Effector memory CD4-positive, alpha-beta T cell (primary cell): ENCODE measurements at regions not wholly inside any gene's neighbourhood (a gene's known extent, or its start where the extent isn't known, plus 50 kb on each side); places are given as distances from the start of the nearest gene placed in this dataset.

Source experiments
- DNase-seq, 3 donors: peaks; one replicate each; pipeline ENCODE4 v3.0.0-alpha.2; 2020
- H3K27ac ChIP-seq: 2 replicates; pipeline ENCODE4 v1.7.0; 2013; ENCODE audit warnings: mild to moderate bottlenecking, low read length, moderate library complexity; ENCODE audit not compliant: insufficient read depth, poor library complexity, severe bottlenecking
- H3K27me3 ChIP-seq: replicated peaks from 2 replicates; pipeline ENCODE4 v1.7.0; 2013; ENCODE audit warnings: mild to moderate bottlenecking, low read length; ENCODE audit not compliant: insufficient read depth, control insufficient read depth, poor library complexity, severe bottlenecking
- H3K36me3 ChIP-seq: 2 replicates; pipeline ENCODE4 v1.7.0; 2013; ENCODE audit warnings: mild to moderate bottlenecking, low read length, moderate library complexity; ENCODE audit not compliant: control insufficient read depth, insufficient read depth
- H3K4me1 ChIP-seq: 2 replicates; pipeline ENCODE4 v1.7.0; 2013; ENCODE audit warnings: low read length, mild to moderate bottlenecking; ENCODE audit not compliant: control insufficient read depth, insufficient read depth, poor library complexity, severe bottlenecking
- H3K4me3 ChIP-seq: 2 replicates; pipeline ENCODE4 v1.7.0; 2013; ENCODE audit warnings: low read length, low read depth, mild to moderate bottlenecking; ENCODE audit not compliant: insufficient read depth, poor library complexity, severe bottlenecking
- H3K9me3 ChIP-seq: 2 replicates; pipeline ENCODE4 v1.7.0; 2013; ENCODE audit warnings: mild to moderate bottlenecking, low read length, moderate library complexity; ENCODE audit not compliant: control insufficient read depth

DNA sequence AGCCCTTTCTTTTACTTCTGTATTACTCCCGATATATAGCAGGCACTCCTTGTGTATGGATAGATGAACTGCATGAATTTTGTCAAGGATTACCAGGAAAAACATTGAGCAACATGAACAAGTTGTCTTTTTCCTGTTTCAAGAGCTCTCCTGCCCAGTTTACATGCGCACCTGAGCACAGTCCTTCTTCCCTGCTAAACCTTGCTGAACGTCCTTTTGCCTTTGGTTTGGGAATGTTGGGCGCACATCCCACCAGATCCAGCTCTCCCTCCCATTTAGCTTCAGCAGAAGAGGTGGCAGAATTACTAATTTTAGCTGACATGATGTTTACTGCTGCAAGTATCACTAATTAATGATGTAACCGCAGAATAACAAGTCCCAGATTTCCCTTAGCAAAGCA lies 121.4 kb upstream of the TMCC3 start:
- H3K27me3 ChIP-seq: no peaks in the 10 kb centered on the region
- no peak for DNase-seq

DNA sequence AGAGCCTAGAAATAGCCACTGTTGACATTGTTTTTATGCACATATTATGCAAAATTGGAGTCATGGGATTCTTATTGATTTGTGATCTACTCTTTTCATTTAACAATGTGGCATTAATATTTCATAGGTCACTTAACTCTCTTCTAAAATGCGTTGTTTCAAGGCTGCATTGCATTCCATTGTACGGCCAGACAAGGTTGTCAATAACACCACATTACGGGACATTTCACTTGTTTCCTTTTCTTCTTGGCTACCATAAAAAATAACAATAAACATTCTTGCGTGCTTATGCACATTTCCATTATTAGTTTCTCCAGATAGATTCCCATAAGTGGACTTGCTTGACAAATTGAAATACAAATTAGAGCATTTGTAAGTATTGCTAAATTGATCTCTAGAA lies 120.8 kb upstream of the TMCC3 start:
- H3K9me3 ChIP-seq: no peaks in the 10 kb centered on the region
- no peaks in the 10 kb centered on the region for H3K4me1 ChIP-seq
- H3K27me3 ChIP-seq: no peaks in the 10 kb centered on the region
- no peak overlapping the region for H3K4me3 ChIP-seq
- no peak overlapping the region for H3K27ac ChIP-seq
- no peaks in the 10 kb centered on the region for H3K36me3 ChIP-seq
- no peak for DNase-seq

More for the DNA sequence above, 121.4 kb upstream of the TMCC3 start:
- no peak overlapping the region for H3K27ac ChIP-seq
- no peaks in the 10 kb centered on the region for H3K9me3 ChIP-seq
- no peaks in the 10 kb centered on the region for H3K36me3 ChIP-seq
- no peak overlapping the region for H3K4me3 ChIP-seq
- H3K4me1 ChIP-seq: no peaks in the 10 kb centered on the region

DNA sequence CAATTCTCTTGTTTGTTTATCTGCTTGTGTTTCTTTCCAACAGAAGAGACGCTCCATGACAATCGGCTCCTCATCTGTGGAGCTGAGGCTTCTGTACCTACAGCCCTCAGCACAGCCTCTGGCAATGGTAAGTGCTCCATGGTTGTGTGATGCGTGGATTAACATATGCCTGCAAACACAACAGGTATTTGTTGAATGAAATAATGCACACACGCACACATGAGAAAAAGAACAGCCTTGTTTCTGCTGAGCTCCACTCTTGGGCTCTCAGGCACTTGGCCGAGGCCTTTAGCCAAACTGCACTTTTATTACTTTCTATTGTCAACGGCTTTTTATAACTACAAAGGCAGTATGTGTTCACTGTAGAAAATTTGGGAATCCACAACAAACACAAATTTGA lies 120.4 kb upstream of the TMCC3 start:
- Histone ChIP-seq H3K27me3 (no peaks in the 10 kb centered on the region), H3K4me3 (no peak overlapping the region), H3K27ac (no peak overlapping the region), H3K4me1 (no peaks in the 10 kb centered on the region), H3K9me3 (no peaks in the 10 kb centered on the region), H3K36me3 (no peaks in the 10 kb centered on the region)
- DNase-seq: no peak

DNA sequence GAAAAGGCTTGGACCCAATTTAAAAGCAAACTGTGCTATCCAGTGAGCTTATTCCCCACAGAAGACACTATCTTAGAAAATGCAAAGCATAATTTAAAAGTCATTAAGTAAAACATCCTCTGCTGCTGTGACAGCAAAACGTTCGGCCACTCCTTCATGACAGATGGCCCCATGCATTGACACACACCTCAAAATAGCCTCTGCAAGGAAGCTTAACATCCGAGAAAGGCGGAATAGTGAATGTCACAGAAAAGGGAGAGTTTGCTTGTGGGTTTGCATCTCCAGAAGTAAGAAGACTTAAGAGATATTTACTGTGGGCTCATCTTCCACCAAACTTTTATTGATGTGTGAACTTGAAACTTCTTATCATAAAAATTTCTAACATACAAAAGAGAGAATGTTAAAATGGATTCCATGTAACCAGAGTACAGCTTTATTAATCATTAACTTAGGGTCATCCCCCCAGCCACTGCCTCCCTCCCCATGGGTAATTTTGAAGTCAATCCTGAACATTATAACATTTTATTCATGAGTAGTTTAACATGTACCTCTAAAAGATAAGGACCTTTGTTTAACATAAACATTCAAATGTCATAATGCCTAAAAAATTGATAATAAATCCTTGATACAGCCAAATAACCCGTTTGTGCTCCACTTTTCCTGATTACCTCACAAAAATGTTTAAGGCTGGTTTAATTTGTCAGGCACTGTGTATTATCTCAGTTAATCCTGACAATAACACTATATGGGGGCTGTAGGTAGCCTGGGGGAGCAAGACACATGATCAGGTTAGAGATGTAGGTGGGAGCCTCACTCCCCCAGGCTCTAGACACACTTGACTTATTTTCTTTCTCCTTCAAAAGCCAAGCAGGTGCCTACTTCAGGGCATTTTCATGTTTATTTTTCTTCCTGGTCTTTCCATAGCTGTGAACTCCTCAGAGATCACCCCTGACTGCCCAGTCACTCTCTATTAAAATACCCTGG lies 119.7 kb upstream of the TMCC3 start:
- no peak for DNase-seq
- Histone ChIP-seq H3K27me3 (no peaks in the 10 kb centered on the region), H3K36me3 (no peaks in the 10 kb centered on the region), H3K9me3 (no peaks in the 10 kb centered on the region), H3K27ac (no peak overlapping the region), H3K4me1 (no peaks in the 10 kb centered on the region), H3K4me3 (no peak overlapping the region)

DNA sequence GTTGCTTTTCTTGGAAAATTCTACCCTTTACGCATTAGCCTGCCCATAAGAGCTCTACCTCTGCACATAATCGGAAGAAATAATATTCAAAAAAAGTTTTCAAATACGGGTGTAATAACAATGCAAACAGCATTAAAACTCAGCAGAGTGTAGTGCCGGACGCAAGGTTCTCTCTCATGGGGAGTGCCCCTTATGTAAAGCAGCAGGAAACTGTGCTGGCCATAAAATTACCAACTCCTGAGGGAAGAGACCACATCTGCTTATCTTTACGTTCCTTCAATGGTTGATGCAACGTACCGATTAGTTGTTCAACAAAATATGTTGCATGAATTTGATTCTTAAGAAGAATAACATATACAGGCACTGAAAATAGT lies 118.7 kb upstream of the TMCC3 start:
- H3K27ac ChIP-seq: no peak overlapping the region
- no peak for DNase-seq
- no peaks in the 10 kb centered on the region for H3K4me1 ChIP-seq

DNA sequence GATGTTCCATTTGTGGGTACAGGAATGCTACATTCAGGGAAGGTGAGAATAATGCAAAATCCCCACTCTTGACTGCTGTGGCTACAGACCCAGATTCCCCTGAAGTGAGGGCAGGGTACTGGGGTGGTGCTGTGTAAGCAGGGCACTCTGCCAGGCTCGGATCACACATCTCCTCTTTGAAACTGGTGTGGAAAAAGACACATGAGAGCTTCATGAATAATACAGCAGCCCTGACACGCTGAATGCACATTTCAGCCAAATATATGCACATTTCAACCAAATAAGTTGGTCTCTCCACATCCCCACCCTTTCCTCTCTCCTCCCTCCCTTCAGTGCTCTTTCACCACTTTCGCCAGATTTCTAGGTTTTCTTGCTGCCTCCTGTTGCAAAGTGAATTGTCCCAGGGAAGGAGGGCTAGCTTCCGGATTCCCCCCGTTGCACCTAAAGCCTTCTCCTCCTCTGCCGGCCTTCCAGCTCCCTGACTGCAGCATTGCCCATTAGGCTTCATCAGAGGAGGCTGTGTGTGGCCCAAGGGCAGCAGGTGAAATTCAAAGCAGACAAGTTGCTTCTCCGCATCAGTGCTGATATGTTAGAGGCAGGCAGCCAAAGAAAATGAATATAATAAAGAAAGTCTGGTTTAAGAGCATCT lies 118.2 kb upstream of the TMCC3 start:
- no peak overlapping the region for H3K27ac ChIP-seq

More for the DNA sequence above, 118.7 kb upstream of the TMCC3 start:
- H3K36me3 ChIP-seq: no peaks in the 10 kb centered on the region
- no peaks in the 10 kb centered on the region for H3K27me3 ChIP-seq
- H3K9me3 ChIP-seq: no peaks in the 10 kb centered on the region
- no peak overlapping the region for H3K4me3 ChIP-seq

DNA sequence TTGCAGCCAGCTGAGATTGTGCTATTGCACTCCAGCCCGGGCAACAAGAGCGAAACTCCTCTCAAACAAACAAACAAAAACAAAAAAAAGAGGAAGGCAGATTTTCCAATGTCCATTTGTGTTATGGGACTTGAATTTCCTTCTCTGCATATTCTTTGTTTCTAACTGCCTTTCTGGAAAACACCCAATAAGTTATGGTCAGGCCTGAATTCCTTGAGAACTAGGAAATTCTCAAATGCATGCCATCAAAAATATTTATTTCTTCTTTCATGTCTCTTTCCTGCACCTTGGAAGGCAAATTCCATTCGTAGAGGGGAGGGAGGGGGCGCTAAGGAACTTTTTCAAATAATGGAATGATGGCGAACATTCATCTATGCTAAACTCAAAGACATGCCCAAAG lies 117.6 kb upstream of the TMCC3 start:
- Histone ChIP-seq H3K36me3 (no peaks in the 10 kb centered on the region), H3K4me1 (no peaks in the 10 kb centered on the region), H3K27ac (no peak overlapping the region), H3K4me3 (no peak overlapping the region), H3K9me3 (no peaks in the 10 kb centered on the region), H3K27me3 (no peaks in the 10 kb centered on the region)
- no peak for DNase-seq

More for the DNA sequence above, 118.2 kb upstream of the TMCC3 start:
- Histone ChIP-seq H3K27me3 (no peaks in the 10 kb centered on the region), H3K36me3 (no peaks in the 10 kb centered on the region), H3K4me1 (no peaks in the 10 kb centered on the region), H3K4me3 (no peak overlapping the region), H3K9me3 (no peaks in the 10 kb centered on the region)
- DNase-seq: no peak

DNA sequence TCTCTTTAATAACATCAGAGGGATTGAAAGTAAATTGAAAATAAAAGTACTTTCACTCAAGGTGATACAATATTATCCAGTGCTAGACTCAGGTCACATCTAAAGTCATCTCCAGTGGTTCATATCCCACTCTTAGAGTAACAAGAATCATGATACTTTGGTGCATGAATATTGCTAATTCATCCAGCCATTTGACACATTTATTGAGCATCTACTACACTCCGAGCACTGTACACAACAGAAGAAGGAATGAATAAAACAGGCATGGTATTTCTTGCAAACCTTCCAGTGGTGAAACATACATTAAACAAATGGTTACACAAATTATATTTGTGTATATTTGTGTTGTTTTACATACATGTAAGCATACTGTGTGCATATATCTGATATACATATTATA lies 116.0 kb upstream of the TMCC3 start:
- no peaks in the 10 kb centered on the region for H3K36me3 ChIP-seq
- no peak overlapping the region for H3K4me3 ChIP-seq
- H3K27ac ChIP-seq: no peak overlapping the region
- DNase-seq: no peak
- H3K9me3 ChIP-seq: no peaks in the 10 kb centered on the region
- no peaks in the 10 kb centered on the region for H3K27me3 ChIP-seq
- no peaks in the 10 kb centered on the region for H3K4me1 ChIP-seq

DNA sequence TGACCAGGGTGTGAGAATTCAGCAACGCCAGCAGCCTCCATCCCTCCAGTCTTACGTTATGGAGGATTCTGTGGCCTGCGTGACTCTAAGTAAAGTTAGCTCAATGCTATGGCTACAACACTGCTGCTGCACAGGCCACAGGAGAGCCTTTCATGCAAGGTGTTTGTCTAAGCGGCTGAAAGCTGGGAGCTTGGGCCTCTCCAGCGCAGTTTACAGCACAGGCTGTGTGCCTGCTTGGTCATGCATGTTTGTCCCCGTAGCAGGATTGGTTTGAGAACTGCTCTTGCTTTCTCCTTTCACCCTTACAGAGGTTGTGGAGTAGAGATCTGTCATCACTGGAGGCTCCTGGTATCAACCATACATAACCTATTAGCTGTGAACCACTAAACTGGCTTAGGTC lies 113.1 kb upstream of the TMCC3 start:
- H3K27me3 ChIP-seq: no peaks in the 10 kb centered on the region
- H3K27ac ChIP-seq: no peak overlapping the region
- no peaks in the 10 kb centered on the region for H3K9me3 ChIP-seq
- H3K36me3 ChIP-seq: no peaks in the 10 kb centered on the region
- no peak for DNase-seq
- H3K4me1 ChIP-seq: no peaks in the 10 kb centered on the region
- no peak overlapping the region for H3K4me3 ChIP-seq

DNA sequence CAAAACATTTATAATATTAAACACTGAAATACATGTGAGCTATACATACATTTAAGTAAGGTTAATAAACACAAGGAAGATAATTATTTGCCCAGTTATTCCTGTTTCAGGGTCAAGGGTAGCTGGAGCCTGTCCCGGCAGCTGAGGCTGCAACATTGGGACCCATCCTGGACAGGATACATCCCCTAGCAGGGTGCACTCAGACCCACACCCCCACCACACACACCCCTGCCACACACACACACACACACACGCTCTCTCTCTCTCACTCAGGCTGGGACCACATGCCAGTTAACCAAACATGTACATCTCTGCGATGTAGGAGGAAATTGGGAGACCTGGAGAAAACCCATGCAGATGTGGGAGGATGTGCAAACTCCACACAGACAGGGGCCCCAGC lies 112.6 kb upstream of the TMCC3 start:
- DNase-seq: no peak
- Histone ChIP-seq H3K4me3 (no peak overlapping the region), H3K27ac (no peak overlapping the region), H3K4me1 (no peaks in the 10 kb centered on the region), H3K9me3 (no peaks in the 10 kb centered on the region), H3K36me3 (no peaks in the 10 kb centered on the region), H3K27me3 (no peaks in the 10 kb centered on the region)
